ENCODE measurements at regions not wholly inside any gene's neighbourhood (a gene's known extent, or its start where the extent isn't known, plus 50 kb on each side); places are given as distances from the start of the nearest gene placed in this dataset.

GRCh38 chr5:96257904-96258303 lies 175.1 kb downstream of the PCSK1 start:
- TF ChIP-seq CTCF (conservative IDR thresholded peaks at IDR 0.05) (no peak), ZFX (IDR thresholded peaks at IDR 0.05) (no peak)

Measured in C4-2B (cell line).